Activated CD4-positive, alpha-beta T cell treated with anti-CD3 and anti-CD28 coated beads for 36 hours (primary cell): ENCODE measurements at regions not wholly inside any gene's neighbourhood (a gene's known extent, or its start where the extent isn't known, plus 50 kb on each side); places are given as distances from the start of the nearest gene placed in this dataset.

Experiments
- ATAC-seq: fragments of 200-7000 bp; cut with Tn5 transposase; one replicate; pipeline ENCODE4 v1.10.0; 2021; ENCODE audit warnings: mild to moderate bottlenecking, moderate library complexity
- CTCF ChIA-PET: fragments of 350-600 bp; sonication (Branson Sonifier 250); formaldehyde crosslinking; loops from one replicate; lab custom pipeline; 2021; ENCODE audit warnings: antibody characterized with exemption; lab: Charles Lee
- POLR2A ChIA-PET: fragments of 350-600 bp; sonication (Branson Sonifier 250); formaldehyde crosslinking; loops from one replicate; lab custom pipeline; 2021; ENCODE audit warnings: antibody characterized with exemption, inconsistent platforms; lab: Charles Lee
- DNase-seq: peaks from one replicate; pipeline ENCODE4 v3.0.0-alpha.2; 2020
- H3K27ac Mint-ChIP-seq: one replicate; pipeline ENCODE4 v1.8.0; 2021; ENCODE audit warnings: mixed read lengths
- H3K27me3 Mint-ChIP-seq: one replicate; pipeline ENCODE4 v1.8.0; 2021; ENCODE audit warnings: mixed read lengths
- H3K36me3 Mint-ChIP-seq: one replicate; pipeline ENCODE4 v1.8.0; 2021; ENCODE audit warnings: low read depth, mixed read lengths
- H3K4me1 Mint-ChIP-seq: one replicate; pipeline ENCODE4 v1.8.0; 2021; ENCODE audit warnings: mixed read lengths
- H3K4me3 Mint-ChIP-seq: one replicate; pipeline ENCODE4 v1.8.0; 2021; ENCODE audit warnings: mild to moderate bottlenecking, moderate library complexity, mixed read lengths
- H3K9me3 Mint-ChIP-seq: one replicate; pipeline ENCODE4 v1.8.0; 2021; ENCODE audit warnings: low read depth, mixed read lengths
- intact Hi-C, 2 experiments: fragments of 100-400 bp; cut with DNase I in 1 of 2; cut with micrococcal nuclease in 1 of 2; formaldehyde crosslinking; loops; one replicate each; pipeline versions ENCODE4 v1.14.2 to v1.15.1; 2022 to 2024; cut with DNase I, micrococcal nuclease

GRCh38 chr2:817336-818015 is 133.2 kb upstream of the SNTG2 start:
- ChIA-PET POLR2A (no interaction called here), CTCF (no interaction called here)
- Mint-ChIP-seq H3K36me3 (no peaks in the 10 kb centered on the region), H3K4me1 (no peaks in the 10 kb centered on the region), H3K27ac (no peak overlapping the region), H3K4me3 (no peak overlapping the region), H3K27me3 (no peaks in the 10 kb centered on the region), H3K9me3 (no peaks in the 10 kb centered on the region)
- ATAC-seq (no peak), DNase-seq (no peak)
- intact Hi-C loops: no loop called here

GRCh38 chr2:816278-816677 is 134.4 kb upstream of the SNTG2 start:
- ChIA-PET CTCF (no interaction called here), POLR2A (no interaction called here)
- DNase-seq (no peak), ATAC-seq (no peak)
- H3K27ac Mint-ChIP-seq: no peak overlapping the region
- H3K27me3 Mint-ChIP-seq: no peaks in the 10 kb centered on the region
- intact Hi-C loops: no loop called here
- no peaks in the 10 kb centered on the region for H3K4me1 Mint-ChIP-seq
- H3K4me3 Mint-ChIP-seq: no peak overlapping the region
- no peaks in the 10 kb centered on the region for H3K36me3 Mint-ChIP-seq
- no peaks in the 10 kb centered on the region for H3K9me3 Mint-ChIP-seq

GRCh38 chr2:810397-810796 is 133.2 kb upstream of the TMEM18 start:
- no peak for ATAC-seq
- H3K4me1 Mint-ChIP-seq: no peaks in the 10 kb centered on the region
- H3K36me3 Mint-ChIP-seq: no peaks in the 10 kb centered on the region
- CTCF ChIA-PET: no interaction called here
- H3K27me3 Mint-ChIP-seq: no peaks in the 10 kb centered on the region
- no peak overlapping the region for H3K27ac Mint-ChIP-seq
- H3K9me3 Mint-ChIP-seq: no peaks in the 10 kb centered on the region
- H3K4me3 Mint-ChIP-seq: no peak overlapping the region
- intact Hi-C loops: no loop called here
- no peak for DNase-seq
- POLR2A ChIA-PET: no interaction called here

GRCh38 chr2:807300-807699 is 130.1 kb upstream of the TMEM18 start:
- CTCF ChIA-PET: no interaction called here
- ATAC-seq: no peak
- H3K4me1 Mint-ChIP-seq: no peaks in the 10 kb centered on the region
- intact Hi-C loops: no loop called here
- no peaks in the 10 kb centered on the region for H3K9me3 Mint-ChIP-seq
- H3K27me3 Mint-ChIP-seq: no peaks in the 10 kb centered on the region
- POLR2A ChIA-PET: no interaction called here
- H3K4me3 Mint-ChIP-seq: no peak overlapping the region
- H3K27ac Mint-ChIP-seq: no peak overlapping the region
- no peaks in the 10 kb centered on the region for H3K36me3 Mint-ChIP-seq
- no peak for DNase-seq

GRCh38 chr2:805664-806063 is 128.5 kb upstream of the TMEM18 start:
- ChIA-PET CTCF (interaction anchor here (0.7 kb wide), 1 partner anchor 14 kb away, joined by 3 read pairs; no protein-coding TSS in a partner anchor), POLR2A (no interaction called here)
- H3K9me3 Mint-ChIP-seq: no peaks in the 10 kb centered on the region
- H3K27ac Mint-ChIP-seq: no peak overlapping the region
- no peaks in the 10 kb centered on the region for H3K36me3 Mint-ChIP-seq
- no peaks in the 10 kb centered on the region for H3K4me1 Mint-ChIP-seq
- H3K27me3 Mint-ChIP-seq: no peaks in the 10 kb centered on the region
- intact Hi-C loops: no loop called here
- H3K4me3 Mint-ChIP-seq: no peak overlapping the region
- no peak for ATAC-seq
- DNase-seq: no peak

GRCh38 chr2:797993-798392 is 120.8 kb upstream of the TMEM18 start:
- H3K27ac Mint-ChIP-seq: no peak overlapping the region
- H3K9me3 Mint-ChIP-seq: no peaks in the 10 kb centered on the region
- no peak overlapping the region for H3K4me3 Mint-ChIP-seq
- ChIA-PET POLR2A (no interaction called here), CTCF (no interaction called here)
- no peaks in the 10 kb centered on the region for H3K4me1 Mint-ChIP-seq
- intact Hi-C loops: no loop called here
- DNase-seq (no peak), ATAC-seq (no peak)
- H3K27me3 Mint-ChIP-seq: no peaks in the 10 kb centered on the region
- no peaks in the 10 kb centered on the region for H3K36me3 Mint-ChIP-seq

GRCh38 chr2:797556-797955 is 120.3 kb upstream of the TMEM18 start:
- ATAC-seq (no peak), DNase-seq (no peak)
- Mint-ChIP-seq H3K9me3 (no peaks in the 10 kb centered on the region), H3K27ac (no peak overlapping the region), H3K4me1 (no peaks in the 10 kb centered on the region), H3K36me3 (no peaks in the 10 kb centered on the region), H3K4me3 (no peak overlapping the region), H3K27me3 (no peaks in the 10 kb centered on the region)
- CTCF ChIA-PET: no interaction called here
- intact Hi-C loops: no loop called here
- POLR2A ChIA-PET: no interaction called here

GRCh38 chr2:796141-796985 is 119.2 kb upstream of the TMEM18 start:
- Mint-ChIP-seq H3K9me3 (no peaks in the 10 kb centered on the region), H3K27me3 (no peaks in the 10 kb centered on the region), H3K4me3 (no peak overlapping the region), H3K36me3 (no peaks in the 10 kb centered on the region), H3K27ac (no peak overlapping the region), H3K4me1 (no peaks in the 10 kb centered on the region)
- ChIA-PET CTCF (no interaction called here), POLR2A (no interaction called here)
- ATAC-seq: no peak
- no peak for DNase-seq
- intact Hi-C loops: no loop called here

- ChIA-PET POLR2A (no interaction called here), CTCF (no interaction called here)
- Mint-ChIP-seq H3K9me3 (no peaks in the 10 kb centered on the region), H3K4me3 (no peak overlapping the region), H3K4me1 (no peaks in the 10 kb centered on the region), H3K36me3 (no peaks in the 10 kb centered on the region), H3K27me3 (no peaks in the 10 kb centered on the region), H3K27ac (no peak overlapping the region)
- DNase-seq: no peak
- intact Hi-C loops: no loop called here
- no peak for ATAC-seq
Measured at GRCh38 chr2:795531-796041, 118.4 kb upstream of the TMEM18 start.

- no peaks in the 10 kb centered on the region for H3K27me3 Mint-ChIP-seq
- intact Hi-C loops: no loop called here
- H3K27ac Mint-ChIP-seq: no peak overlapping the region
- no peak overlapping the region for H3K4me3 Mint-ChIP-seq
- no peaks in the 10 kb centered on the region for H3K4me1 Mint-ChIP-seq
- no peak for DNase-seq
- ChIA-PET CTCF (interaction anchor here (0.6 kb wide), 1 partner anchor 608 kb away, joined by 3 read pairs; no protein-coding TSS in a partner anchor), POLR2A (no interaction called here)
- no peaks in the 10 kb centered on the region for H3K9me3 Mint-ChIP-seq
- no peaks in the 10 kb centered on the region for H3K36me3 Mint-ChIP-seq
- ATAC-seq: no peak
Measured at GRCh38 chr2:794554-795241, 117.5 kb upstream of the TMEM18 start.

- intact Hi-C loops: no loop called here
- H3K9me3 Mint-ChIP-seq: no peaks in the 10 kb centered on the region
- no peak overlapping the region for H3K27ac Mint-ChIP-seq
- DNase-seq: no peak
- POLR2A ChIA-PET: no interaction called here
- no peaks in the 10 kb centered on the region for H3K36me3 Mint-ChIP-seq
- CTCF ChIA-PET: no interaction called here
- no peak for ATAC-seq
- no peaks in the 10 kb centered on the region for H3K4me1 Mint-ChIP-seq
- H3K4me3 Mint-ChIP-seq: no peak overlapping the region
- H3K27me3 Mint-ChIP-seq: no peaks in the 10 kb centered on the region
Measured at GRCh38 chr2:793236-793635, 116.0 kb upstream of the TMEM18 start.
